Frontal cortex (tissue), 3 donors: ENCODE measurements at regions not wholly inside any gene's neighbourhood (a gene's known extent, or its start where the extent isn't known, plus 50 kb on each side); places are given as distances from the start of the nearest gene placed in this dataset.
"Not testable (repeated sequence)": the region's sequence is repeated elsewhere in the genome, so short reads cannot be mapped to it uniquely, and the experiment has no call there.

Source experiments
- DNase-seq, 2 donors: peaks; one replicate each; pipeline ENCODE4 v3.0.0; 2012; ENCODE audit warnings: low spot score in 2 of 2
- FAIRE-seq: peaks from 2 replicates; lab custom pipeline; 2012; peaks lifted over from hg19 to GRCh38; lab: Jason Lieb, UNC
- donor health status: control.
- donor health status: control.
- donor health status: control.

- FAIRE-seq (no peak), DNase-seq (no peak)
Measured at GRCh38 chr20:56900252-56900651, 271.1 kb downstream of the TFAP2C start.

GRCh38 chr20:56903421-56903820 is 274.3 kb downstream of the TFAP2C start:
- no peak for FAIRE-seq
- no peak for DNase-seq

- DNase-seq (no peak), FAIRE-seq (no peak)
Measured at GRCh38 chr20:56903858-56904257, 274.8 kb downstream of the TFAP2C start.

GRCh38 chr20:56909918-56910714 is 281.0 kb downstream of the TFAP2C start:
- DNase-seq (no peak), FAIRE-seq (no peak)

GRCh38 chr20:56911946-56912345 is 282.8 kb downstream of the TFAP2C start:
- FAIRE-seq = no peak
- no peak for DNase-seq

GRCh38 chr20:56914532-56914931 is 285.4 kb downstream of the TFAP2C start:
- DNase-seq (no peak), FAIRE-seq (no peak)

GRCh38 chr20:56916345-56916622 is 287.2 kb downstream of the TFAP2C start:
- DNase-seq (no peak), FAIRE-seq (no peak)

GRCh38 chr20:56920041-56920440 is 290.9 kb downstream of the TFAP2C start:
- FAIRE-seq, DNase-seq: not testable (repeated sequence)

GRCh38 chr20:56922497-56922896 is 293.4 kb downstream of the TFAP2C start:
- FAIRE-seq (no peak), DNase-seq (no peak)

GRCh38 chr20:56924292-56925081 is 295.4 kb downstream of the TFAP2C start:
- FAIRE-seq (no peak), DNase-seq (no peak)

- FAIRE-seq = no peak
- DNase-seq = peak; percentile 41 to 49
Measured at GRCh38 chr20:56925082-56925830, 296.1 kb downstream of the TFAP2C start.

GRCh38 chr20:56925831-56926170 is 296.7 kb downstream of the TFAP2C start:
- FAIRE-seq (no peak), DNase-seq (no peak)

- no peak for FAIRE-seq
- no peak for DNase-seq
Measured at GRCh38 chr20:56926501-56926900, 297.4 kb downstream of the TFAP2C start.

GRCh38 chr20:56927127-56927526 is 298.0 kb downstream of the TFAP2C start:
- no peak for FAIRE-seq

GRCh38 chr20:56928007-56928406 is 298.9 kb downstream of the TFAP2C start:
- no peak for DNase-seq
- no peak for FAIRE-seq

More at GRCh38 chr20:56927127-56927526, 298.0 kb downstream of the TFAP2C start:
- DNase-seq = no peak

- no peak for FAIRE-seq
- no peak for DNase-seq
Measured at GRCh38 chr20:56929606-56930005, 300.5 kb downstream of the TFAP2C start.

- no peak for FAIRE-seq
- DNase-seq = no peak
Measured at GRCh38 chr20:56930876-56931275, 301.8 kb downstream of the TFAP2C start.

GRCh38 chr20:56932575-56933330 is 303.6 kb downstream of the TFAP2C start:
- FAIRE-seq = no peak
- DNase-seq = no peak

GRCh38 chr20:56933331-56933698 is 304.2 kb downstream of the TFAP2C start:
- FAIRE-seq = no peak
- DNase-seq = no peak

- FAIRE-seq (no peak), DNase-seq (no peak)
Measured at GRCh38 chr20:56934888-56935287, 305.8 kb downstream of the TFAP2C start.
